GM21423 (cell line): ENCODE measurements at regions not wholly inside any gene's neighbourhood (a gene's known extent, or its start where the extent isn't known, plus 50 kb on each side); places are given as distances from the start of the nearest gene placed in this dataset.
A peak's percentile ranks its signal among the peaks of the same experiment; 100 is the strongest.
"Not testable (repeated sequence)": the region's sequence is repeated elsewhere in the genome, so short reads cannot be mapped to it uniquely, and the experiment has no call there.

Experiments used
- ATAC-seq: cut with Tn5 transposase; IDR thresholded peaks from one replicate; pipeline ENCODE4 v1.9.1; 2021; ENCODE audit warnings: mild to moderate bottlenecking, moderate library complexity; ENCODE audit not compliant: unreplicated experiment

GRCh38 chr5:143898916-143899591 lies 87.1 kb downstream of the HMHB1 start:
- ATAC-seq = peak; percentile 22

- no peak for ATAC-seq
Observed at GRCh38 chr5:143908959-143909358, 97.0 kb downstream of the HMHB1 start.

- no peak for ATAC-seq
Observed at GRCh38 chr5:143913008-143913752, 101.2 kb downstream of the HMHB1 start.

GRCh38 chr5:143914756-143915155 lies 102.8 kb downstream of the HMHB1 start:
- ATAC-seq = no peak

- no peak for ATAC-seq
Observed at GRCh38 chr5:143916451-143916850, 104.5 kb downstream of the HMHB1 start.

- ATAC-seq = no peak
Observed at GRCh38 chr5:143918961-143919360, 107.0 kb downstream of the HMHB1 start.

GRCh38 chr5:143920772-143921171 lies 108.8 kb downstream of the HMHB1 start:
- no peak for ATAC-seq

- no peak for ATAC-seq
Observed at GRCh38 chr5:143921525-143922311, 109.8 kb downstream of the HMHB1 start.

- no peak for ATAC-seq
Observed at GRCh38 chr5:143922718-143923117, 110.8 kb downstream of the HMHB1 start.

- ATAC-seq = peak; percentile 72
Observed at GRCh38 chr5:143923634-143924266, 111.8 kb downstream of the HMHB1 start.

GRCh38 chr5:143924311-143924978 lies 112.5 kb downstream of the HMHB1 start:
- no peak for ATAC-seq

- ATAC-seq = not testable (repeated sequence)
Observed at GRCh38 chr5:143924979-143925325, 113.0 kb downstream of the HMHB1 start.

GRCh38 chr5:143929486-143929885 lies 117.5 kb downstream of the HMHB1 start:
- ATAC-seq = no peak

GRCh38 chr5:143930561-143930960 lies 118.6 kb downstream of the HMHB1 start:
- ATAC-seq = no peak

- ATAC-seq = no peak
Observed at GRCh38 chr5:143931476-143931875, 119.5 kb downstream of the HMHB1 start.

- ATAC-seq = no peak
Observed at GRCh38 chr5:143931986-143932385, 120.0 kb downstream of the HMHB1 start.

- no peak for ATAC-seq
Observed at GRCh38 chr5:143932584-143932983, 120.6 kb downstream of the HMHB1 start.

- no peak for ATAC-seq
Observed at GRCh38 chr5:143933451-143933850, 121.5 kb downstream of the HMHB1 start.

- ATAC-seq = no peak
Observed at GRCh38 chr5:143934821-143935220, 122.9 kb downstream of the HMHB1 start.

- no peak for ATAC-seq
Observed at GRCh38 chr5:143938230-143938629, 126.3 kb downstream of the HMHB1 start.

GRCh38 chr5:143946837-143947236 lies 134.9 kb downstream of the HMHB1 start:
- no peak for ATAC-seq
